OCI-LY3 (cell line): ENCODE measurements at regions not wholly inside any gene's neighbourhood (a gene's known extent, or its start where the extent isn't known, plus 50 kb on each side); places are given as distances from the start of the nearest gene placed in this dataset.

Source experiments
- H2AFZ ChIP-seq: fragments of 200-600, 300-600 bp; shearing (Covaris generic); 2 replicates; pipeline ENCODE4 v1.6.0; 2014; ENCODE audit warnings: antibody characterized with exemption, low read depth, low read length
- H3K27ac ChIP-seq: fragments of 200-600, 300-600 bp; sonication (generic); 2 replicates; pipeline ENCODE4 v1.5.1; 2014; ENCODE audit warnings: mild to moderate bottlenecking, low read length, moderate library complexity, mixed read lengths
- H3K27me3 ChIP-seq: fragments of 200-600, 300-600 bp; sonication (generic); 2 replicates; pipeline ENCODE4 v1.6.1; 2014; ENCODE audit warnings: low read depth, low read length, mixed read lengths
- H3K36me3 ChIP-seq: fragments of 200-600, 300-600 bp; sonication (generic); replicated peaks from 2 replicates; pipeline ENCODE3; 2014; ENCODE audit warnings: low read depth, low read length, mixed read lengths
- H3K4me1 ChIP-seq: fragments of 300-600, 200-600 bp; sonication (generic); 2 replicates; pipeline ENCODE4 v1.6.1; 2014; ENCODE audit warnings: low read length, mixed read lengths
- H3K4me2 ChIP-seq: fragments of 200-600, 300-600 bp; sonication (generic); 2 replicates; pipeline ENCODE4 v1.6.1; 2014; ENCODE audit warnings: low read length, mixed read lengths
- H3K4me3 ChIP-seq: fragments of 300-600, 200-600 bp; sonication (generic); 2 replicates; pipeline ENCODE4 v1.5.1; 2014; ENCODE audit warnings: antibody characterized with exemption, mild to moderate bottlenecking, low read length, moderate library complexity
- H3K79me2 ChIP-seq: fragments of 300-600, 200-600 bp; shearing (Covaris generic); 2 replicates; pipeline ENCODE4 v1.6.1; 2014; ENCODE audit warnings: mild to moderate bottlenecking, low read length, mixed read lengths
- H3K9ac ChIP-seq: fragments of 300-600, 200-600 bp; shearing (Covaris generic); 2 replicates; pipeline ENCODE4 v1.6.0; 2014; ENCODE audit warnings: mild to moderate bottlenecking, low read length, moderate library complexity
- H3K9me3 ChIP-seq: fragments of 200-600, 300-600 bp; shearing (Covaris generic); 2 replicates; pipeline ENCODE4 v1.6.1; 2014; ENCODE audit warnings: low read length, mixed read lengths; ENCODE audit not compliant: insufficient read depth
- H4K20me1 ChIP-seq: fragments of 200-600, 300-600 bp; sonication (generic); 2 replicates; pipeline ENCODE4 v1.6.1; 2016; ENCODE audit warnings: low read length, mixed read lengths; ENCODE audit not compliant: insufficient read depth
- CTCF ChIP-seq: fragments of 200-600, 300-600 bp; sonication (generic); IDR thresholded peaks from 2 replicates; pipeline ENCODE4 v1.5.1; 2014; ENCODE audit warnings: antibody characterized with exemption, low read length, low read depth
- EZH2phosphoT487 ChIP-seq: fragments of 200-600 bp; shearing (Covaris generic); IDR thresholded peaks from 2 replicates; pipeline ENCODE4 v1.6.1; 2018; ENCODE audit warnings: antibody characterized with exemption, mixed run types, low read depth

- no peaks in the 10 kb centered on the region for H3K36me3 ChIP-seq
- no peak for TF ChIP-seq EZH2phosphoT487
- no peak for TF ChIP-seq CTCF
- H3K9ac ChIP-seq = no peak overlapping the region
- no peak overlapping the region for H3K27ac ChIP-seq
- no peaks in the 10 kb centered on the region for H3K79me2 ChIP-seq
- no peak overlapping the region for H3K4me2 ChIP-seq
- H2AFZ ChIP-seq = no peak overlapping the region
- H3K27me3 ChIP-seq = no peaks in the 10 kb centered on the region
- H3K4me1 ChIP-seq = no peaks in the 10 kb centered on the region
- no peak overlapping the region for H3K4me3 ChIP-seq
- no peaks in the 10 kb centered on the region for H3K9me3 ChIP-seq
- H4K20me1 ChIP-seq = no peaks in the 10 kb centered on the region
These were observed 425.2 kb downstream of the RPS29 start for GRCh38 chr14:49160983-49161382.

DNA sequence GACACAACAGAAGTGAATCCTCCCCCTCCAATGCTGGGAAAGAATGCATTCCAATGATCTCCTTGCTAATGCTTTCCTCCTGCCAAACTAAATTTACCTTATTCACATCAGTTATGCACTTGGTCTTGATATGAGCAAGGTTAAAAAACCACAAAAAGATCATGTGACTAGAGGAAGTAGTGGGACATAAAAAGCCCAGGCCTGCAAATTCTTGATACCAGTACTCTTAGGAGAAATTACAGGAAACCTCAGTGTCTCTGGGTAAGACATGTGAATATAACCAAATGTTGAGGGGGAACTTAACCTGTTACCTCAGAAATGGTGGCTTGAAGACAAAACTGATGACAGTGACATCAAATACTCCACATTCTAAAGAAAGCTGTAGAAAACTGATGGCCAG is 427.1 kb downstream of the RPS29 start:
- no peak overlapping the region for H3K9ac ChIP-seq
- no peaks in the 10 kb centered on the region for H3K27me3 ChIP-seq
- no peaks in the 10 kb centered on the region for H4K20me1 ChIP-seq
- H3K9me3 ChIP-seq = no peaks in the 10 kb centered on the region
- H3K36me3 ChIP-seq = no peaks in the 10 kb centered on the region
- H3K4me1 ChIP-seq = no peaks in the 10 kb centered on the region
- H3K4me3 ChIP-seq = no peak overlapping the region
- no peak overlapping the region for H3K4me2 ChIP-seq
- no peaks in the 10 kb centered on the region for H3K79me2 ChIP-seq
- no peak overlapping the region for H2AFZ ChIP-seq
- no peak overlapping the region for H3K27ac ChIP-seq
- TF ChIP-seq EZH2phosphoT487 (no peak), CTCF (no peak)

GRCh38 chr14:49139593-49139992 is 446.6 kb downstream of the RPS29 start:
- H3K4me1 ChIP-seq = no peaks in the 10 kb centered on the region
- no peaks in the 10 kb centered on the region for H3K79me2 ChIP-seq
- H3K27me3 ChIP-seq = no peaks in the 10 kb centered on the region
- no peak overlapping the region for H3K4me3 ChIP-seq
- H3K9ac ChIP-seq = no peak overlapping the region
- no peak overlapping the region for H3K27ac ChIP-seq
- H4K20me1 ChIP-seq = no peaks in the 10 kb centered on the region
- no peak overlapping the region for H3K4me2 ChIP-seq
- H2AFZ ChIP-seq = no peak overlapping the region
- TF ChIP-seq EZH2phosphoT487 (no peak), CTCF (no peak)
- no peaks in the 10 kb centered on the region for H3K36me3 ChIP-seq
- H3K9me3 ChIP-seq = no peaks in the 10 kb centered on the region

- no peak overlapping the region for H2AFZ ChIP-seq
- no peaks in the 10 kb centered on the region for H3K9me3 ChIP-seq
- peak overlapping the region; percentile 25 for H3K4me2 ChIP-seq
- no peaks in the 10 kb centered on the region for H4K20me1 ChIP-seq
- no peaks in the 10 kb centered on the region for H3K79me2 ChIP-seq
- no peak overlapping the region for H3K27ac ChIP-seq
- H3K9ac ChIP-seq = no peak overlapping the region
- peak; percentile 76 for TF ChIP-seq CTCF
- no peak for TF ChIP-seq EZH2phosphoT487
- H3K4me1 ChIP-seq = no peaks in the 10 kb centered on the region
- H3K27me3 ChIP-seq = no peaks in the 10 kb centered on the region
- no peaks in the 10 kb centered on the region for H3K36me3 ChIP-seq
- no peak overlapping the region for H3K4me3 ChIP-seq
These were observed 451.2 kb downstream of the RPS29 start for GRCh38 chr14:49134940-49135339.
